ENCODE measurements at regions not wholly inside any gene's neighbourhood (a gene's known extent, or its start where the extent isn't known, plus 50 kb on each side); places are given as distances from the start of the nearest gene placed in this dataset.

GRCh38 chr1:221888801-221889200 lies 146.9 kb upstream of the DUSP10 start (continued):
- TF ChIP-seq PRDM10 (tag by site-specific recombination; IDR thresholded peaks at IDR 0.05) (no peak), ZNF354C (tag by site-specific recombination; IDR thresholded peaks at IDR 0.05; ENCODE audit: borderline replicate concordance, low read depth) (no peak), ZSCAN5A (tag by site-specific recombination; IDR thresholded peaks at IDR 0.05) (no peak), ZNF335 (tag by site-specific recombination; conservative IDR thresholded peaks at IDR 0.05) (no peak), ZNF518A (tag by site-specific recombination; conservative IDR thresholded peaks at IDR 0.05; ENCODE audit: low read depth) (no peak), BCL6B (tag by site-specific recombination; IDR thresholded peaks at IDR 0.05) (no peak), ZNF341 (tag by site-specific recombination; IDR thresholded peaks at IDR 0.05; ENCODE audit: low read depth) (no peak), ZSCAN18 (tag by site-specific recombination; IDR thresholded peaks at IDR 0.05) (no peak), PRDM4 (tag by site-specific recombination; IDR thresholded peaks at IDR 0.05) (no peak)

GRCh38 chr1:221888218-221888617 lies 146.3 kb upstream of the DUSP10 start:
- CTCF ChIA-PET: no interaction called here
- Histone ChIP-seq H3K9me3 (ENCODE audit: control insufficient read depth, insufficient read depth, low read depth, low read length) (no peaks in the 10 kb centered on the region), H3K36me3 (ENCODE audit: control insufficient read depth in 2 of 2, insufficient read depth in 1 of 2, low read length in 2 of 2) (no peaks in the 10 kb centered on the region), H3K4me1 (ENCODE audit: control insufficient read depth, insufficient read depth, low read length) (peaks cover 5% of the 10 kb centered on the region), H3K4me3 (ENCODE audit: low read depth, low read length) (no peak overlapping the region), H3K27ac (ENCODE audit: extremely low read depth, low read depth, low read length) (no peak overlapping the region)
- POLR2A ChIA-PET: no interaction called here
- TF ChIP-seq GLI4 (tag by site-specific recombination; IDR thresholded peaks at IDR 0.05): no peak
- TF ChIP-seq ZNF404 (tag by site-specific recombination; IDR thresholded peaks at IDR 0.05): no peak
- no peak for TF ChIP-seq ZNF670 (tag by site-specific recombination; IDR thresholded peaks at IDR 0.05; ENCODE audit: low read depth)
- TF ChIP-seq ATF2 (tag by site-specific recombination; IDR thresholded peaks at IDR 0.05; ENCODE audit: low read depth): no peak
- TF ChIP-seq ZNF155 (tag by site-specific recombination; IDR thresholded peaks at IDR 0.05): no peak
- TF ChIP-seq ZNF792 (tag by site-specific recombination; IDR thresholded peaks at IDR 0.05): no peak
- TF ChIP-seq ZNF211 (tag by site-specific recombination; IDR thresholded peaks at IDR 0.05; ENCODE audit: low read depth): no peak

All from HEK293 (cell line).